Endothelial cell of umbilical vein (primary cell): ENCODE measurements at regions not wholly inside any gene's neighbourhood (a gene's known extent, or its start where the extent isn't known, plus 50 kb on each side); places are given as distances from the start of the nearest gene placed in this dataset.

Experiments used
- BruUV-seq: library from RNA; stranded (reverse); fragments of 400-500 nt; replicated peaks from 2 replicates; lab custom pipeline; 2021; lab: Mats Ljungman, UMichigan
- CTCF ChIA-PET: fragments of 300-600, 350-600 bp; sonication (Branson Sonifier 250); formaldehyde crosslinking; loops from one replicate; lab custom pipeline; 2021; ENCODE audit warnings: antibody characterized with exemption, inconsistent platforms; lab: Charles Lee
- POLR2A ChIA-PET: fragments of 300-600, 350-600 bp; sonication (Branson Sonifier 250); formaldehyde crosslinking; loops from one replicate; lab custom pipeline; 2021; ENCODE audit warnings: antibody characterized with exemption, inconsistent platforms; lab: Charles Lee
- DNase-seq: peaks from one replicate; pipeline ENCODE4 v3.0.0-alpha.2; 2011; ENCODE audit warnings: low read depth, low spot score
- FAIRE-seq: peaks from 2 replicates; lab custom pipeline; 2011; peaks lifted over from hg19 to GRCh38; lab: Jason Lieb, UNC
- H2AFZ ChIP-seq: 2 replicates; pipeline ENCODE4 v1.6.0; 2012; ENCODE audit warnings: low read depth, low read length, control low read depth, inconsistent platforms
- H3K27ac ChIP-seq: 2 replicates; pipeline ENCODE4 v1.5.1; 2011; ENCODE audit warnings: low read depth, mild to moderate bottlenecking, control low read depth, low read length, moderate library complexity; ENCODE audit not compliant: insufficient read depth
- H3K27me3 ChIP-seq, 2 experiments: 2 replicates each; pipeline versions ENCODE4 v1.6.0 to v1.6.1; 2011; ENCODE audit warnings: low read length in 2 of 2, mixed read lengths in 1 of 2; ENCODE audit not compliant: control insufficient read depth in 2 of 2, insufficient read depth in 2 of 2
- H3K36me3 ChIP-seq, 2 experiments: 2 replicates in 1 of 2; 3 replicates in 1 of 2; pipeline ENCODE4 v1.5.1; 2011; ENCODE audit warnings: low read length in 2 of 2, mild to moderate bottlenecking in 1 of 2, moderate library complexity in 1 of 2; ENCODE audit not compliant: control insufficient read depth in 2 of 2, insufficient read depth in 2 of 2; ENCODE audit errors: extremely low read depth in 1 of 2
- H3K4me1 ChIP-seq: 3 replicates; pipeline ENCODE4 v1.5.1; 2011; ENCODE audit warnings: mild to moderate bottlenecking, low read length; ENCODE audit not compliant: control insufficient read depth, insufficient read depth; ENCODE audit errors: extremely low read depth
- H3K4me2 ChIP-seq: 2 replicates; pipeline ENCODE4 v1.6.1; 2011; ENCODE audit warnings: low read length, control low read depth, mixed read lengths; ENCODE audit not compliant: insufficient read depth
- H3K4me3 ChIP-seq, 3 experiments: fragments of 200-600 bp in 1 of 3; sonication (generic), shearing (Covaris generic) in 1 of 3; replicated peaks in 1 of 3; 2 replicates each; pipeline ENCODE4 v1.5.1; 2011 to 2016; ENCODE audit warnings: control low read depth in 3 of 3, low read length in 3 of 3, mild to moderate bottlenecking in 2 of 3, inconsistent platforms in 1 of 3, low read depth in 1 of 3, moderate library complexity in 1 of 3; ENCODE audit not compliant: insufficient read depth in 1 of 3
- H3K79me2 ChIP-seq: 2 replicates; pipeline ENCODE4 v1.6.0; 2012; ENCODE audit warnings: low read length, inconsistent platforms; ENCODE audit not compliant: control insufficient read depth, insufficient read depth
- H3K9ac ChIP-seq: replicated peaks from 2 replicates; pipeline ENCODE3; 2011; ENCODE audit warnings: low read length, control low read depth; ENCODE audit not compliant: insufficient read depth; ENCODE audit errors: extremely low read depth
- H3K9me1 ChIP-seq: replicated peaks from 3 replicates; pipeline ENCODE4 v1.6.0; 2011; ENCODE audit warnings: mild to moderate bottlenecking, low read length; ENCODE audit not compliant: control insufficient read depth, insufficient read depth; ENCODE audit errors: extremely low read depth
- H3K9me3 ChIP-seq: replicated peaks from 2 replicates; pipeline ENCODE4 v1.5.1; 2012; ENCODE audit warnings: low read length, inconsistent platforms; ENCODE audit not compliant: control insufficient read depth, insufficient read depth
- H4K20me1 ChIP-seq: replicated peaks from 2 replicates; pipeline ENCODE3; 2011; ENCODE audit warnings: mild to moderate bottlenecking, low read length; ENCODE audit not compliant: control insufficient read depth, insufficient read depth; ENCODE audit errors: extremely low read depth
- EZH2 ChIP-seq: IDR thresholded peaks from 2 replicates; pipeline ENCODE4 v1.6.1; 2012; ENCODE audit warnings: borderline replicate concordance, low read depth, mild to moderate bottlenecking, moderate library complexity, low read length, inconsistent platforms; ENCODE audit not compliant: severe bottlenecking
- FOS ChIP-seq: IDR thresholded peaks from 2 replicates; pipeline ENCODE4 v1.6.1; 2011; ENCODE audit warnings: mild to moderate bottlenecking, low read length, moderate library complexity, borderline replicate concordance; ENCODE audit not compliant: insufficient read depth
- GATA2 ChIP-seq: IDR thresholded peaks from 2 replicates; pipeline ENCODE4 v1.7.0; 2011; ENCODE audit warnings: low read depth, mild to moderate bottlenecking, moderate library complexity, mixed read lengths, low read length; ENCODE audit not compliant: insufficient read length, insufficient read depth
- JUN ChIP-seq: IDR thresholded peaks from 2 replicates; pipeline ENCODE4 v1.6.1; 2011; ENCODE audit warnings: borderline replicate concordance, low read depth; ENCODE audit not compliant: insufficient read length, insufficient read depth
- MYC ChIP-seq: IDR thresholded peaks from one replicate; pipeline ENCODE4 v1.6.1; 2011; ENCODE audit warnings: mild to moderate bottlenecking, low read depth, low read length
- POLR2A ChIP-seq: IDR thresholded peaks from 2 replicates; pipeline ENCODE4 v1.6.1; 2012; ENCODE audit warnings: low read depth, mild to moderate bottlenecking, control low read depth, low read length
- POLR2AphosphoS5 ChIP-seq: IDR thresholded peaks from 2 replicates; pipeline ENCODE4 v1.6.1; 2012; ENCODE audit warnings: low read depth, mild to moderate bottlenecking, control low read depth, low read length, moderate library complexity; ENCODE audit not compliant: insufficient read depth
- dilution Hi-C: fragments of 300-500 bp; cut with MboI; formaldehyde crosslinking; loops from one replicate; pipeline ENCODE4 v1.15.0; 2019; ENCODE audit warnings: low sequenced_read_pairs; ENCODE audit not compliant: extremely low pct_ligation_motif_present
- intact Hi-C: fragments of 100-400 bp; cut with micrococcal nuclease; formaldehyde crosslinking; loops from one replicate; pipeline ENCODE4 v1.10.0; 2022
- TF ChIP-seq, protein P1 (sequence below): IDR thresholded peaks from 2 replicates; pipeline ENCODE4 v1.6.1; 2011; ENCODE audit not compliant: insufficient read depth, insufficient read length
- TF ChIP-seq, protein P2 (sequence below), 2 donors: IDR thresholded peaks; 1 replicate in 1 of 2; 2 replicates in 1 of 2; pipeline ENCODE4 v1.5.1; 2011; ENCODE audit warnings: low read length in 2 of 2, mild to moderate bottlenecking in 2 of 2, moderate library complexity in 2 of 2, control low read depth in 1 of 2, inconsistent platforms in 1 of 2, low read depth in 1 of 2; ENCODE audit not compliant: insufficient read depth in 1 of 2; ENCODE audit errors: extremely low read depth in 1 of 2

DNA sequence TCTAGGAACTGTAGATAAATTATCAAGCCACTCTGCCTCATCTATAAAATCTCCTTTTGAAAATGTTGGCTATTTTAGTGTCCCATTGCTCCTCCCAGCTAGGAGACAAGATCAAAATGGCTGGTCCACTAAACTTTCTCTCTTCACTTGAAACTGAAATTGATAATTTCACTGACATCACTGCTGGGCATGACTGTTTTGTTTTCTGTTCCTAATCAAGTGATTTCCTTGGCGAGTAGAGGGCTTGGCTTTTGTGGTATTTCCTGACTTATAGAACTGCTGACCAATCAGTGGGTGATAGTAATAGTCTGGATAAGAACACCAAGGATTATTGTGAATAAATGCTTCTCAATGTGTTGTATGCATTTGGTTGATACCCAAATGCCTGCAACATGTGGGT, 2152.9 kb downstream of the ARAP2 start:
- BruUV-seq, result no TSS peak
- H3K27ac ChIP-seq, result no peak overlapping the region
- H2AFZ ChIP-seq, result no peak overlapping the region
- POLR2A ChIA-PET, result no interaction called here
- H3K4me3 ChIP-seq, result no peak overlapping the region
- no peaks in the 10 kb centered on the region for H3K27me3 ChIP-seq
- FAIRE-seq (no peak), DNase-seq (no peak)
- dilution Hi-C loops (no loop called here), intact Hi-C loops (no loop called here)
- no peaks in the 10 kb centered on the region for H4K20me1 ChIP-seq
- no peaks in the 10 kb centered on the region for H3K4me1 ChIP-seq
- no peaks in the 10 kb centered on the region for H3K9me3 ChIP-seq
- H3K36me3 ChIP-seq, result no peaks in the 10 kb centered on the region
- H3K79me2 ChIP-seq, result no peaks in the 10 kb centered on the region
- no peaks in the 10 kb centered on the region for H3K9me1 ChIP-seq
- CTCF ChIA-PET, result no interaction called here
- H3K9ac ChIP-seq, result no peak overlapping the region
- TF ChIP-seq, protein P1, sequence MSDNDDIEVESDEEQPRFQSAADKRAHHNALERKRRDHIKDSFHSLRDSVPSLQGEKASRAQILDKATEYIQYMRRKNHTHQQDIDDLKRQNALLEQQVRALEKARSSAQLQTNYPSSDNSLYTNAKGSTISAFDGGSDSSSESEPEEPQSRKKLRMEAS, result no peak
- no peak for TF ChIP-seq EZH2
- H3K4me2 ChIP-seq, result no peak overlapping the region

DNA sequence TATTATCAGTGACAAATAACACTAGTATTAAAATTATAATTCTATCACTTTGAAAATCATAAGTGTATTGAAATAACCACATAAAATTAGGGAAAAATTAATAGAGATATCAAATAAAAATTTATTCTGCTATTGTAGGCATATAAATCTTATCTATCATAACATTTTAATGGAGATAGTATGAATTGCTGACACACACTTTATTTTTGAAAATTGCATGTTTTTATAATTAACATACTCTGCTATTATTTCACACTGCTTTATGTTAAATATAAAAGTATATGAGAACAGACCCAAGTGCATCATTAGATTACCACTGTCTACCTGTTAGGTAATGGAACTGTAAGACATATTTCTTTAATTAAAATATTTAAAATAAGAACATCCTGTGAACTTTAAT, 2150.2 kb downstream of the ARAP2 start:
- H4K20me1 ChIP-seq, result no peaks in the 10 kb centered on the region
- FAIRE-seq, result no peak
- H3K36me3 ChIP-seq, result no peaks in the 10 kb centered on the region
- intact Hi-C loops (no loop called here), dilution Hi-C loops (no loop called here)
- no peak overlapping the region for H3K27ac ChIP-seq
- H3K4me1 ChIP-seq, result no peaks in the 10 kb centered on the region
- no peak overlapping the region for H3K9ac ChIP-seq
- H3K27me3 ChIP-seq, result no peaks in the 10 kb centered on the region
- H3K79me2 ChIP-seq, result no peaks in the 10 kb centered on the region
- no peak overlapping the region for H3K4me2 ChIP-seq
- no peaks in the 10 kb centered on the region for H3K9me1 ChIP-seq
- no peaks in the 10 kb centered on the region for H3K9me3 ChIP-seq
- no peak overlapping the region for H2AFZ ChIP-seq
- ChIA-PET CTCF (no interaction called here), POLR2A (no interaction called here)
- H3K4me3 ChIP-seq, result no peak overlapping the region
- BruUV-seq, result no TSS peak
- no peak for TF ChIP-seq FOS
- no peak for TF ChIP-seq POLR2AphosphoS5
- no peak for TF ChIP-seq POLR2A
- no peak for TF ChIP-seq EZH2
- TF ChIP-seq, protein P1, result no peak
- TF ChIP-seq MYC, result no peak
- TF ChIP-seq GATA2, result no peak
- TF ChIP-seq JUN, result no peak
- TF ChIP-seq, protein P2, sequence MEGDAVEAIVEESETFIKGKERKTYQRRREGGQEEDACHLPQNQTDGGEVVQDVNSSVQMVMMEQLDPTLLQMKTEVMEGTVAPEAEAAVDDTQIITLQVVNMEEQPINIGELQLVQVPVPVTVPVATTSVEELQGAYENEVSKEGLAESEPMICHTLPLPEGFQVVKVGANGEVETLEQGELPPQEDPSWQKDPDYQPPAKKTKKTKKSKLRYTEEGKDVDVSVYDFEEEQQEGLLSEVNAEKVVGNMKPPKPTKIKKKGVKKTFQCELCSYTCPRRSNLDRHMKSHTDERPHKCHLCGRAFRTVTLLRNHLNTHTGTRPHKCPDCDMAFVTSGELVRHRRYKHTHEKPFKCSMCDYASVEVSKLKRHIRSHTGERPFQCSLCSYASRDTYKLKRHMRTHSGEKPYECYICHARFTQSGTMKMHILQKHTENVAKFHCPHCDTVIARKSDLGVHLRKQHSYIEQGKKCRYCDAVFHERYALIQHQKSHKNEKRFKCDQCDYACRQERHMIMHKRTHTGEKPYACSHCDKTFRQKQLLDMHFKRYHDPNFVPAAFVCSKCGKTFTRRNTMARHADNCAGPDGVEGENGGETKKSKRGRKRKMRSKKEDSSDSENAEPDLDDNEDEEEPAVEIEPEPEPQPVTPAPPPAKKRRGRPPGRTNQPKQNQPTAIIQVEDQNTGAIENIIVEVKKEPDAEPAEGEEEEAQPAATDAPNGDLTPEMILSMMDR (IDR thresholded peaks at IDR 0.05; ENCODE audit: extremely low read depth in 1 of 2, insufficient read depth in 1 of 2, low read depth in 1 of 2, low read length in 2 of 2), result no peak
- no peak for DNase-seq
